IMR-90 (cell line): ENCODE measurements at regions not wholly inside any gene's neighbourhood (a gene's known extent, or its start where the extent isn't known, plus 50 kb on each side); places are given as distances from the start of the nearest gene placed in this dataset.

Experiments
- ATAC-seq: fragments of 200-7000 bp; cut with Tn5 transposase; 2 replicates; pipeline ENCODE4 v1.9.1; 2020; ENCODE audit warnings: low read depth, mild to moderate bottlenecking, moderate library complexity
- BruUV-seq: library from RNA; stranded (reverse); fragments of 400-500 nt; replicated peaks from 2 replicates; lab custom pipeline; 2021; lab: Mats Ljungman, UMichigan
- CTCF ChIA-PET: fragments of 300-600 bp; formaldehyde crosslinking; extraction: SDS; loops from one replicate; lab custom pipeline; 2021; ENCODE audit warnings: antibody characterized with exemption; lab: Yijun Ruan, JAX
- POLR2A ChIA-PET: fragments of 300-600 bp; sonication (Branson Sonifier 250); formaldehyde crosslinking; loops from one replicate; lab custom pipeline; 2022; ENCODE audit warnings: antibody characterized with exemption; ENCODE audit not compliant: unreplicated experiment; lab: Charles Lee
- DNase-seq: peaks from one replicate; pipeline ENCODE4 v3.0.0; 2013
- H2AFZ ChIP-seq: replicated peaks from 2 replicates; pipeline ENCODE3; 2013; ENCODE audit warnings: low read length, mild to moderate bottlenecking; ENCODE audit not compliant: poor library complexity
- H2AK5ac ChIP-seq: 2 replicates; pipeline ENCODE4 v1.6.1; 2013; ENCODE audit warnings: low read depth, low read length, inconsistent platforms
- H2AK9ac ChIP-seq: replicated peaks from 2 replicates; pipeline ENCODE3; 2013; ENCODE audit warnings: mild to moderate bottlenecking, low read depth, low read length, moderate library complexity; ENCODE audit not compliant: poor library complexity
- H2BK120ac ChIP-seq: 2 replicates; pipeline ENCODE4 v1.6.1; 2013; ENCODE audit warnings: low read depth, low read length, inconsistent platforms
- H2BK15ac ChIP-seq: 3 replicates; pipeline ENCODE4 v1.6.1; 2013; ENCODE audit warnings: low read depth, low read length, inconsistent platforms
- H2BK20ac ChIP-seq: 2 replicates; pipeline ENCODE4 v1.6.1; 2013; ENCODE audit warnings: low read depth, mild to moderate bottlenecking, inconsistent platforms, low read length, moderate library complexity
- H2BK5ac ChIP-seq: 2 replicates; pipeline ENCODE4 v1.6.1; 2013; ENCODE audit warnings: mild to moderate bottlenecking, low read depth, low read length, inconsistent platforms; ENCODE audit not compliant: poor library complexity, severe bottlenecking
- H3K14ac ChIP-seq: replicated peaks from 2 replicates; pipeline ENCODE4 v1.6.1; 2013; ENCODE audit warnings: low read depth, low read length, inconsistent platforms
- H3K18ac ChIP-seq: 2 replicates; pipeline ENCODE4 v1.6.1; 2013; ENCODE audit warnings: low read depth, low read length, control low read depth
- H3K23ac ChIP-seq: 2 replicates; pipeline ENCODE4 v1.6.1; 2013; ENCODE audit warnings: low read depth, low read length, inconsistent platforms
- H3K27ac ChIP-seq: 2 replicates; pipeline ENCODE4 v1.5.1; 2013; ENCODE audit warnings: mild to moderate bottlenecking, control low read depth, low read length; ENCODE audit not compliant: insufficient read depth
- H3K27me3 ChIP-seq: 2 replicates; pipeline ENCODE4 v1.6.1; 2013; ENCODE audit warnings: low read length; ENCODE audit not compliant: control insufficient read depth, insufficient read depth
- H3K36me3 ChIP-seq: 2 replicates; pipeline ENCODE4 v1.6.1; 2013; ENCODE audit warnings: low read length, mixed read lengths; ENCODE audit not compliant: control insufficient read depth, insufficient read depth
- H3K4ac ChIP-seq: 2 replicates; pipeline ENCODE4 v1.6.1; 2013; ENCODE audit warnings: low read depth, low read length, inconsistent platforms
- H3K4me1 ChIP-seq: 2 replicates; pipeline ENCODE4 v1.6.1; 2013; ENCODE audit warnings: low read length, mixed read lengths; ENCODE audit not compliant: control insufficient read depth, insufficient read depth
- H3K4me2 ChIP-seq: 2 replicates; pipeline ENCODE4 v1.6.1; 2013; ENCODE audit warnings: low read depth, mild to moderate bottlenecking, control low read depth, low read length, moderate library complexity
- H3K4me3 ChIP-seq: 2 replicates; pipeline ENCODE4 v1.5.1; 2013; ENCODE audit warnings: low read depth, mild to moderate bottlenecking, control low read depth, low read length, moderate library complexity; ENCODE audit not compliant: insufficient read depth
- H3K56ac ChIP-seq: 2 replicates; pipeline ENCODE4 v1.6.1; 2013; ENCODE audit warnings: low read length, inconsistent platforms; ENCODE audit not compliant: insufficient read depth; ENCODE audit errors: extremely low read depth
- H3K79me1 ChIP-seq, 2 experiments: 2 replicates each; pipeline ENCODE4 v1.6.1; 2013; ENCODE audit warnings: low read length in 2 of 2, inconsistent platforms in 1 of 2, low read depth in 1 of 2
- H3K9ac ChIP-seq: 2 replicates; pipeline ENCODE4 v1.6.1; 2013; ENCODE audit warnings: low read depth, low read length, control low read depth
- H3K9me1 ChIP-seq: 2 replicates; pipeline ENCODE4 v1.6.1; 2013; ENCODE audit warnings: low read length, inconsistent platforms; ENCODE audit not compliant: insufficient read depth
- H3K9me3 ChIP-seq: 2 replicates; pipeline ENCODE4 v1.6.1; 2013; ENCODE audit warnings: low read length; ENCODE audit not compliant: control insufficient read depth, insufficient read depth
- H4K20me1 ChIP-seq: 2 replicates; pipeline ENCODE4 v1.6.1; 2013; ENCODE audit warnings: low read length, inconsistent platforms; ENCODE audit not compliant: insufficient read depth
- H4K5ac ChIP-seq: 2 replicates; pipeline ENCODE4 v1.6.1; 2013; ENCODE audit warnings: mild to moderate bottlenecking, low read depth, low read length, control low read depth
- H4K8ac ChIP-seq, 2 experiments: 2 replicates each; pipeline ENCODE4 v1.6.1; 2013; ENCODE audit warnings: low read depth in 2 of 2, low read length in 2 of 2, control low read depth in 1 of 2, inconsistent platforms in 1 of 2
- H4K91ac ChIP-seq: 2 replicates; pipeline ENCODE4 v1.6.1; 2013; ENCODE audit warnings: low read depth, low read length, inconsistent platforms; ENCODE audit not compliant: insufficient read depth
- BHLHE40 ChIP-seq: fragments of 150-350 bp; IDR thresholded peaks from 2 replicates; pipeline ENCODE4 v1.6.1; 2016; ENCODE audit warnings: mild to moderate bottlenecking, low read depth, low read length
- CEBPB ChIP-seq: IDR thresholded peaks from 2 replicates; pipeline ENCODE4 v1.6.1; 2012; ENCODE audit warnings: low read depth, low read length, improper control_type of control experiment
- CHD1 ChIP-seq: IDR thresholded peaks from 2 replicates; pipeline ENCODE4 v1.6.1; 2012; ENCODE audit warnings: low read depth, low read length, improper control_type of control experiment
- FOS ChIP-seq: fragments of 150-350 bp; IDR thresholded peaks from 2 replicates; pipeline ENCODE4 v1.6.1; 2016; ENCODE audit warnings: low read depth, low read length
- MAFK ChIP-seq: IDR thresholded peaks from 2 replicates; pipeline ENCODE4 v1.6.1; 2012; ENCODE audit warnings: low read depth, low read length, improper control_type of control experiment
- MAZ ChIP-seq: IDR thresholded peaks from 2 replicates; pipeline ENCODE4 v1.6.1; 2012; ENCODE audit warnings: low read depth, mild to moderate bottlenecking, low read length, improper control_type of control experiment, moderate library complexity, borderline replicate concordance
- MXI1 ChIP-seq: IDR thresholded peaks from 2 replicates; pipeline ENCODE4 v1.6.1; 2012; ENCODE audit warnings: low read depth, mild to moderate bottlenecking, low read length, moderate library complexity, borderline replicate concordance
- NFE2L2 ChIP-seq: fragments of 150-350 bp; IDR thresholded peaks from 2 replicates; pipeline ENCODE4 v1.6.1; 2016; ENCODE audit warnings: low read depth, mild to moderate bottlenecking, low read length
- POLR2A ChIP-seq: IDR thresholded peaks from 2 replicates; pipeline ENCODE4 v1.6.1; 2012; ENCODE audit warnings: mild to moderate bottlenecking, low read depth, low read length
- RAD21 ChIP-seq: IDR thresholded peaks from 2 replicates; pipeline ENCODE4 v1.6.1; 2012; ENCODE audit warnings: low read length, improper control_type of control experiment
- RCOR1 ChIP-seq: IDR thresholded peaks from 2 replicates; pipeline ENCODE4 v1.6.1; 2012; ENCODE audit warnings: mild to moderate bottlenecking, low read length, improper control_type of control experiment; ENCODE audit not compliant: insufficient replicate concordance
- RFX5 ChIP-seq: IDR thresholded peaks from 2 replicates; pipeline ENCODE4 v1.8.0; 2012; ENCODE audit warnings: low read depth, mild to moderate bottlenecking, low read length, moderate library complexity
- SMC3 ChIP-seq: fragments of 150-350 bp; IDR thresholded peaks from 2 replicates; pipeline ENCODE4 v1.6.1; 2016; ENCODE audit warnings: low read depth, mild to moderate bottlenecking, antibody characterized with exemption, low read length, moderate library complexity
- WGBS, 2 experiments: methylation state at CpG; one replicate each; pipeline versions ENCODE4 v1.1.5 to v1.1.7; 2013; ENCODE audit warnings: missing lambda C conversion rate in 2 of 2; ENCODE audit not compliant: insufficient read length in 1 of 2; ENCODE audit errors: extremely low coverage in 2 of 2; 5-methylcytosine and 5-hydroxymethylcytosine counted together
- dilution Hi-C: fragments of 300-500 bp; cut with HindIII; formaldehyde crosslinking; loops from one replicate; pipeline ENCODE4 v1.14.3; 2018; ENCODE audit warnings: low sequenced_read_pairs; ENCODE audit not compliant: unreplicated experiment
- in situ Hi-C: fragments of 300-500 bp; cut with MboI; formaldehyde crosslinking; loops from 3 replicates; pipeline ENCODE4 v1.14.3; 2019; ENCODE audit warnings: low sequenced_read_pairs, inconsistent platforms, mixed read lengths
- intact Hi-C: fragments of 100-400 bp; cut with micrococcal nuclease; formaldehyde crosslinking; loops from 2 replicates; pipeline ENCODE4 v1.10.0; 2022
- TF ChIP-seq, protein P1 (sequence below): fragments of 150-350 bp; IDR thresholded peaks from 2 replicates; pipeline ENCODE4 v1.6.1; 2016; ENCODE audit warnings: low read depth, mild to moderate bottlenecking, low read length, moderate library complexity, borderline replicate concordance
- TF ChIP-seq, protein P2 (sequence below): conservative IDR thresholded peaks from 2 replicates; pipeline ENCODE4 v1.5.1; 2012; ENCODE audit warnings: mild to moderate bottlenecking, low read depth, low read length, improper control_type of control experiment
- TF ChIP-seq, protein P3 (sequence below): fragments of 150-350 bp; IDR thresholded peaks from 2 replicates; pipeline ENCODE4 v1.6.1; 2017; ENCODE audit warnings: mild to moderate bottlenecking, antibody characterized with exemption, low read length, low read depth

DNA sequence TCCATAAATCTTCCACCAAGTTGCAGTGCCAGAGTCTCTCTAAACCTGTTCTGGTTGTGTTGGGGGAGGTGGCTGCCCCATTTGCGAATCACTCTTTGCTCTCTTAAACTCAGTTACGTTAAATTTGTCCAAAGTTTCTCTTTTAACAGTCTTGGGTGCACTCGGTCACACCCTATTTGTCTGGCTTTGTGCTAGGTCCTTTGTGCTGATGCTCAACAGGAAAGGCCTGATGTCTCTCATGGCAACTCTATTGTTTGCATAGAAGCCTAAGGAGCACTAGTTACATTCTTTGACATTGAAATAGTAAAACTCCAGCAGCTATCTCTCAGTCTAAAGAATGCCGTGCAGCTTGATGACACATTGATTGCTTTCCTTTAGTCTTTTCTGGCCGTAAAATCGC is 105.1 kb downstream of the TRMT11 start:
- Histone ChIP-seq H3K27ac (no peak overlapping the region), H2BK20ac (no peak overlapping the region), H3K36me3 (no peaks in the 10 kb centered on the region), H2AK9ac (no peak overlapping the region), H3K14ac (no peak overlapping the region), H3K4ac (no peak overlapping the region), H3K4me3 (no peak overlapping the region), H3K9me1 (no peaks in the 10 kb centered on the region; the same call in 1 of the 2 replicates), H2BK120ac (no peak overlapping the region), H3K4me1 (no peaks in the 10 kb centered on the region), H3K9ac (no peak overlapping the region), H2BK15ac (no peak overlapping the region), H2BK5ac (no peak overlapping the region), H4K8ac (no peak overlapping the region), H2AFZ (no peak overlapping the region), H3K23ac (no peak overlapping the region), H4K91ac (no peak overlapping the region), H3K27me3 (no peaks in the 10 kb centered on the region), H3K56ac (no peak overlapping the region), H3K18ac (no peak overlapping the region), H4K5ac (no peak overlapping the region), H3K9me3 (no peaks in the 10 kb centered on the region), H2AK5ac (no peak overlapping the region), H4K20me1 (no peaks in the 10 kb centered on the region), H3K79me1 (no peaks in the 10 kb centered on the region), H3K4me2 (no peak overlapping the region)
- TF ChIP-seq POLR2A = no peak
- no peak for TF ChIP-seq SMC3
- TF ChIP-seq RCOR1 = no peak
- no peak for TF ChIP-seq CEBPB
- no peak for TF ChIP-seq NFE2L2
- no peak for TF ChIP-seq MAZ
- TF ChIP-seq, protein P1, sequence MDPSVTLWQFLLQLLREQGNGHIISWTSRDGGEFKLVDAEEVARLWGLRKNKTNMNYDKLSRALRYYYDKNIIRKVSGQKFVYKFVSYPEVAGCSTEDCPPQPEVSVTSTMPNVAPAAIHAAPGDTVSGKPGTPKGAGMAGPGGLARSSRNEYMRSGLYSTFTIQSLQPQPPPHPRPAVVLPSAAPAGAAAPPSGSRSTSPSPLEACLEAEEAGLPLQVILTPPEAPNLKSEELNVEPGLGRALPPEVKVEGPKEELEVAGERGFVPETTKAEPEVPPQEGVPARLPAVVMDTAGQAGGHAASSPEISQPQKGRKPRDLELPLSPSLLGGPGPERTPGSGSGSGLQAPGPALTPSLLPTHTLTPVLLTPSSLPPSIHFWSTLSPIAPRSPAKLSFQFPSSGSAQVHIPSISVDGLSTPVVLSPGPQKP = no peak
- TF ChIP-seq, protein P2, sequence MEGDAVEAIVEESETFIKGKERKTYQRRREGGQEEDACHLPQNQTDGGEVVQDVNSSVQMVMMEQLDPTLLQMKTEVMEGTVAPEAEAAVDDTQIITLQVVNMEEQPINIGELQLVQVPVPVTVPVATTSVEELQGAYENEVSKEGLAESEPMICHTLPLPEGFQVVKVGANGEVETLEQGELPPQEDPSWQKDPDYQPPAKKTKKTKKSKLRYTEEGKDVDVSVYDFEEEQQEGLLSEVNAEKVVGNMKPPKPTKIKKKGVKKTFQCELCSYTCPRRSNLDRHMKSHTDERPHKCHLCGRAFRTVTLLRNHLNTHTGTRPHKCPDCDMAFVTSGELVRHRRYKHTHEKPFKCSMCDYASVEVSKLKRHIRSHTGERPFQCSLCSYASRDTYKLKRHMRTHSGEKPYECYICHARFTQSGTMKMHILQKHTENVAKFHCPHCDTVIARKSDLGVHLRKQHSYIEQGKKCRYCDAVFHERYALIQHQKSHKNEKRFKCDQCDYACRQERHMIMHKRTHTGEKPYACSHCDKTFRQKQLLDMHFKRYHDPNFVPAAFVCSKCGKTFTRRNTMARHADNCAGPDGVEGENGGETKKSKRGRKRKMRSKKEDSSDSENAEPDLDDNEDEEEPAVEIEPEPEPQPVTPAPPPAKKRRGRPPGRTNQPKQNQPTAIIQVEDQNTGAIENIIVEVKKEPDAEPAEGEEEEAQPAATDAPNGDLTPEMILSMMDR = no peak
- no peak for TF ChIP-seq CHD1
- TF ChIP-seq, protein P3, sequence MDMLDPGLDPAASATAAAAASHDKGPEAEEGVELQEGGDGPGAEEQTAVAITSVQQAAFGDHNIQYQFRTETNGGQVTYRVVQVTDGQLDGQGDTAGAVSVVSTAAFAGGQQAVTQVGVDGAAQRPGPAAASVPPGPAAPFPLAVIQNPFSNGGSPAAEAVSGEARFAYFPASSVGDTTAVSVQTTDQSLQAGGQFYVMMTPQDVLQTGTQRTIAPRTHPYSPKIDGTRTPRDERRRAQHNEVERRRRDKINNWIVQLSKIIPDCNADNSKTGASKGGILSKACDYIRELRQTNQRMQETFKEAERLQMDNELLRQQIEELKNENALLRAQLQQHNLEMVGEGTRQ = no peak
- TF ChIP-seq BHLHE40 = no peak
- TF ChIP-seq MAFK = no peak
- no peak for TF ChIP-seq MXI1
- no peak for TF ChIP-seq FOS
- TF ChIP-seq RAD21 = no peak
- TF ChIP-seq RFX5 = no peak
- DNase-seq (no peak), ATAC-seq (no peak)
- in situ Hi-C loops (no loop called here), intact Hi-C loops (no loop called here), dilution Hi-C loops (no loop called here)
- no TSS peak for BruUV-seq
- CTCF ChIA-PET = no interaction called here
- POLR2A ChIA-PET = no interaction called here
- 94% methylated on average over 2 of the region's 6 CpGs; no CpG with 5 or more reads in 1 of the 2 experiments for WGBS, 2 experiments
